Tibial artery (tissue), 4 donors: ENCODE measurements at regions not wholly inside any gene's neighbourhood (a gene's known extent, or its start where the extent isn't known, plus 50 kb on each side); places are given as distances from the start of the nearest gene placed in this dataset.
A peak's percentile ranks its signal among the peaks of the same experiment; 100 is the strongest.

ENCODE experiments used
- DNase-seq, 2 donors: peaks; one replicate each; pipeline ENCODE4 v3.0.0-alpha.2; 2019
- H3K27ac ChIP-seq, 2 donors: fragments of 200-600 bp; sonication (generic) in 1 of 2; 1 replicate in 1 of 2; 2 replicates in 1 of 2; pipeline ENCODE4 v1.5.1; 2018 to 2019; ENCODE audit warnings: mild to moderate bottlenecking in 1 of 2
- H3K27me3 ChIP-seq, 2 donors: fragments of 200-600 bp; sonication (generic) in 1 of 2; one replicate each; pipeline versions ENCODE4 v1.5.1 to v1.6.0; 2016 to 2019
- H3K36me3 ChIP-seq, 3 donors: fragments of 200-600 bp; sonication (generic) in 2 of 3; one replicate each; pipeline ENCODE4 v1.5.1; 2016 to 2019; ENCODE audit warnings: mild to moderate bottlenecking in 2 of 3
- H3K4me1 ChIP-seq, 4 donors: fragments of 200-600 bp; sonication (generic) in 2 of 4; 1 replicate in 3 of 4; 2 replicates in 1 of 4; pipeline ENCODE4 v1.5.1; 2016 to 2019
- H3K4me3 ChIP-seq, 2 donors: fragments of 200-600 bp; sonication (generic) in 1 of 2; 1 replicate in 1 of 2; 2 replicates in 1 of 2; pipeline ENCODE4 v1.5.1; 2018 to 2019; ENCODE audit warnings: mild to moderate bottlenecking in 2 of 2
- H3K9me3 ChIP-seq, 3 donors: fragments of 200-600 bp; sonication (generic) in 1 of 3; one replicate each; pipeline ENCODE4 v1.5.1; 2016 to 2019
- CTCF ChIP-seq, 2 experiments: fragments of 200-600 bp in 1 of 2; fragments of 450-650 bp in 1 of 2; IDR thresholded peaks; one replicate each; pipeline ENCODE4 v1.5.1; 2017 to 2019; ENCODE audit warnings: antibody characterized with exemption in 2 of 2, mild to moderate bottlenecking in 1 of 2, moderate library complexity in 1 of 2
- intact Hi-C: fragments of 100-400 bp; cut with DNase I; formaldehyde crosslinking; loops from one replicate; pipeline ENCODE4 v1.15.0; 2023; ENCODE audit warnings: low total_unique reads

- Histone ChIP-seq H3K9me3 (no peaks in the 10 kb centered on the region), H3K36me3 (no peaks in the 10 kb centered on the region), H3K4me1 (peaks cover 0 to 16% (median 13%) of the 10 kb centered on the region in 4 donors), H3K27ac (no peak overlapping the region), H3K27me3 (no peaks in the 10 kb centered on the region), H3K4me3 (no peak overlapping the region)
- intact Hi-C loops: no loop called here
- TF ChIP-seq CTCF (IDR thresholded peaks at IDR 0.05): no peak
- DNase-seq: no peak
Measured at GRCh38 chr1:68361346-68361910, 88.3 kb downstream of the RPE65 start.

GRCh38 chr1:68359045-68359444, 90.7 kb downstream of the RPE65 start:
- Histone ChIP-seq H3K27me3 (no peaks in the 10 kb centered on the region), H3K9me3 (no peaks in the 10 kb centered on the region), H3K4me3 (no peak overlapping the region), H3K27ac (no peak overlapping the region), H3K4me1 (peaks cover 0 to 16% (median 13%) of the 10 kb centered on the region in 4 donors), H3K36me3 (no peaks in the 10 kb centered on the region)
- TF ChIP-seq CTCF (IDR thresholded peaks at IDR 0.05): no peak
- intact Hi-C loops: no loop called here
- DNase-seq: no peak

GRCh38 chr1:68358439-68358838, 91.3 kb downstream of the RPE65 start:
- peak overlapping the region in 1 of 2 donors; percentile 14 for H3K27ac ChIP-seq

GRCh38 chr1:68355614-68356013, 94.1 kb downstream of the RPE65 start:
- no peak overlapping the region for H3K27ac ChIP-seq
- H3K4me1 ChIP-seq: peaks cover 0 to 16% (median 13%) of the 10 kb centered on the region in 4 donors
- no peaks in the 10 kb centered on the region for H3K27me3 ChIP-seq
- no peak overlapping the region for H3K4me3 ChIP-seq
- H3K36me3 ChIP-seq: no peaks in the 10 kb centered on the region
- no peak for TF ChIP-seq CTCF (IDR thresholded peaks at IDR 0.05)
- H3K9me3 ChIP-seq: no peaks in the 10 kb centered on the region
- DNase-seq: no peak
- intact Hi-C loops: no loop called here

More at GRCh38 chr1:68358439-68358838, 91.3 kb downstream of the RPE65 start:
- intact Hi-C loops: no loop called here
- Histone ChIP-seq H3K4me1 (peaks cover 0 to 16% (median 13%) of the 10 kb centered on the region in 4 donors), H3K4me3 (no peak overlapping the region), H3K36me3 (no peaks in the 10 kb centered on the region), H3K27me3 (no peaks in the 10 kb centered on the region), H3K9me3 (no peaks in the 10 kb centered on the region)
- peak in 1 of 2 donors; percentile 37 for DNase-seq
- no peak for TF ChIP-seq CTCF (IDR thresholded peaks at IDR 0.05)

- no peak for DNase-seq
- Histone ChIP-seq H3K4me3 (no peak overlapping the region), H3K27me3 (no peaks in the 10 kb centered on the region), H3K27ac (no peak overlapping the region), H3K36me3 (no peaks in the 10 kb centered on the region), H3K4me1 (no peaks in the 10 kb centered on the region), H3K9me3 (no peaks in the 10 kb centered on the region)
- TF ChIP-seq CTCF (IDR thresholded peaks at IDR 0.05): no peak
- intact Hi-C loops: no loop called here
Measured at GRCh38 chr1:68352202-68352601, 97.6 kb downstream of the RPE65 start.
